K562 (cell line): ENCODE measurements at regions not wholly inside any gene's neighbourhood (a gene's known extent, or its start where the extent isn't known, plus 50 kb on each side); places are given as distances from the start of the nearest gene placed in this dataset.

Source experiments
- ATAC-seq: fragments of 200-7000 bp; cut with Tn5 transposase; 3 replicates; pipeline ENCODE4 v1.9.1; 2020; ENCODE audit warnings: moderate library complexity
- BruUV-seq: library from RNA; stranded (reverse); fragments of 400-500 nt; replicated peaks from 2 replicates; lab custom pipeline; 2021; lab: Mats Ljungman, UMichigan
- CTCF ChIA-PET: fragments of 300-600 bp; formaldehyde crosslinking; extraction: SDS; loops from one replicate; lab custom pipeline; 2021; ENCODE audit warnings: low intra/inter-chr PET ratio; lab: Yijun Ruan, JAX
- POLR2A ChIA-PET: fragments of 300-600, 350-650 bp; sonication (Branson Sonifier 250); formaldehyde crosslinking; extraction: SDS; loops from one replicate; lab custom pipeline; 2021; ENCODE audit warnings: antibody characterized with exemption, inconsistent platforms; lab: Yijun Ruan, JAX
- DNase-seq, 4 experiments: peaks; one replicate each; pipeline versions ENCODE4 v3.0.0 to v3.0.0-alpha.2; 2011 to 2018; ENCODE audit warnings: low spot score in 3 of 4, mixed read lengths in 3 of 4; ENCODE audit errors: extremely low read depth in 1 of 4
- FAIRE-seq: peaks from 2 replicates; lab custom pipeline; 2011; peaks lifted over from hg19 to GRCh38; lab: Jason Lieb, UNC
- H2AFZ ChIP-seq: 2 replicates; pipeline ENCODE4 v1.6.0; 2011; ENCODE audit warnings: low read depth, low read length, control low read depth, inconsistent platforms
- H3K27ac ChIP-seq: fragments of 200-600 bp; 3 replicates; pipeline ENCODE4 v1.8.0; 2011; ENCODE audit warnings: low read depth, mild to moderate bottlenecking, control low read depth, inconsistent platforms, low read length, moderate library complexity, mixed read lengths; ENCODE audit errors: extremely low read depth
- H3K27me3 ChIP-seq, 2 experiments: fragments of 300-600 bp in 1 of 2; 2 replicates in 1 of 2; 3 replicates in 1 of 2; pipeline versions ENCODE4 v1.6.0 to v1.8.0; 2011; ENCODE audit warnings: inconsistent platforms in 2 of 2, low read length in 2 of 2, mild to moderate bottlenecking in 1 of 2, mixed read lengths in 1 of 2, moderate library complexity in 1 of 2; ENCODE audit not compliant: control insufficient read depth in 2 of 2, insufficient read depth in 2 of 2
- H3K36me3 ChIP-seq: fragments of 300-600 bp; 3 replicates; pipeline ENCODE4 v1.8.0; 2011; ENCODE audit warnings: mild to moderate bottlenecking, low read length, inconsistent platforms; ENCODE audit not compliant: control insufficient read depth, insufficient read depth
- H3K4me1 ChIP-seq, 2 experiments: fragments of 200-600 bp in 1 of 2; replicated peaks in 1 of 2; 2 replicates in 1 of 2; 3 replicates in 1 of 2; pipeline versions ENCODE4 v1.5.1 to v1.8.0; 2011; ENCODE audit warnings: inconsistent platforms in 2 of 2, low read length in 2 of 2, mild to moderate bottlenecking in 1 of 2, mixed read lengths in 1 of 2, moderate library complexity in 1 of 2; ENCODE audit not compliant: control insufficient read depth in 2 of 2, insufficient read depth in 2 of 2
- H3K4me2 ChIP-seq: 2 replicates; pipeline ENCODE4 v1.6.1; 2011; ENCODE audit warnings: low read length, control low read depth, inconsistent platforms, mixed read lengths; ENCODE audit not compliant: insufficient read depth
- H3K4me3 ChIP-seq: fragments of 200-600 bp; sonication (generic), shearing (Covaris generic); 2 replicates; pipeline ENCODE4 v1.5.1; 2016; ENCODE audit warnings: control low read depth, inconsistent platforms
- H3K79me2 ChIP-seq: fragments of 200-600 bp; 3 replicates; pipeline ENCODE4 v1.8.0; 2011; ENCODE audit warnings: low read length, inconsistent platforms; ENCODE audit not compliant: control insufficient read depth, insufficient read depth
- H3K9ac ChIP-seq, 2 experiments: 2 replicates each; pipeline versions ENCODE4 v1.6.0 to v1.6.1; 2011; ENCODE audit warnings: low read depth in 2 of 2, low read length in 2 of 2, control low read depth in 1 of 2, inconsistent platforms in 1 of 2, mild to moderate bottlenecking in 1 of 2, mixed read lengths in 1 of 2; ENCODE audit not compliant: insufficient read depth in 1 of 2
- H3K9me1 ChIP-seq: one replicate; pipeline ENCODE4 v1.6.0; 2011; ENCODE audit warnings: inconsistent platforms, mild to moderate bottlenecking, low read length, moderate library complexity; ENCODE audit not compliant: control insufficient read depth, insufficient read depth
- H3K9me3 ChIP-seq: replicated peaks from 2 replicates; pipeline ENCODE4 v1.5.1; 2011; ENCODE audit warnings: low read depth, low read length, inconsistent platforms; ENCODE audit not compliant: control insufficient read depth, insufficient read depth
- H4K20me1 ChIP-seq: replicated peaks from 2 replicates; pipeline ENCODE4 v1.6.1; 2011; ENCODE audit warnings: low read length, inconsistent platforms, mixed read lengths; ENCODE audit not compliant: control insufficient read depth, insufficient read depth
- ASH1L ChIP-seq: fragments of 450-650 bp; IDR thresholded peaks from 2 replicates; pipeline ENCODE4 v1.6.1; 2018; ENCODE audit warnings: borderline replicate concordance, mild to moderate bottlenecking, low read depth; ENCODE audit not compliant: partially characterized antibody
- CBFA2T3 ChIP-seq: fragments of 450-650 bp; IDR thresholded peaks from 2 replicates; pipeline ENCODE4 v1.6.1; 2017
- CBX2 ChIP-seq: fragments of 200-600 bp; sonication (generic); IDR thresholded peaks from one replicate; pipeline ENCODE4 v1.6.1; 2012; ENCODE audit warnings: mild to moderate bottlenecking, low read length, inconsistent platforms; ENCODE audit not compliant: insufficient read depth, poor library complexity, severe bottlenecking
- SMAD4 ChIP-seq: fragments of 250-450 bp; sonication (Bioruptor Pico); conservative IDR thresholded peaks from 2 replicates; pipeline ENCODE4 v1.8.0; 2021; ENCODE audit warnings: inconsistent platforms, mild to moderate bottlenecking, moderate library complexity
- SMARCC2 ChIP-seq: fragments of 450-650 bp; IDR thresholded peaks from 2 replicates; pipeline ENCODE4 v1.6.1; 2017; ENCODE audit warnings: antibody characterized with exemption, moderate library complexity, mild to moderate bottlenecking, low read depth
- ZBTB8A ChIP-seq: fragments of 450-650 bp; IDR thresholded peaks from 2 replicates; pipeline ENCODE4 v1.6.1; 2018; ENCODE audit warnings: mild to moderate bottlenecking, moderate library complexity; ENCODE audit not compliant: partially characterized antibody
- ZNF41 ChIP-seq: fragments of 250-450 bp; sonication (Bioruptor Pico); conservative IDR thresholded peaks from 2 replicates; pipeline ENCODE4 v1.4.0; 2020; ENCODE audit warnings: mild to moderate bottlenecking
- ZSCAN32 ChIP-seq: fragments of 450-650 bp; formaldehyde crosslinking; IDR thresholded peaks from 2 replicates; pipeline ENCODE4 v1.4.0; 2020; ENCODE audit warnings: mild to moderate bottlenecking, moderate library complexity
- WGBS: fragments of 100-300 bp; shearing (Covaris generic); methylation state at CpG from one replicate; pipeline ENCODE4 v1.1.6; 2016; ENCODE audit warnings: low coverage, mixed read lengths; ENCODE audit not compliant: insufficient coverage; ENCODE audit errors: missing lambda C conversion rate; 5-methylcytosine and 5-hydroxymethylcytosine counted together
- in situ Hi-C: fragments of 300-500 bp; cut with MboI; formaldehyde crosslinking; loops from 4 replicates; pipeline ENCODE4 v1.15.0; 2018; ENCODE audit warnings: inconsistent platforms, mixed read lengths
- intact Hi-C: fragments of 100-400 bp; cut with micrococcal nuclease; formaldehyde crosslinking; loops from 2 replicates; pipeline ENCODE4 v1.14.2; 2022
- TF ChIP-seq, protein P1 (sequence below): fragments of 450-650 bp; IDR thresholded peaks from 2 replicates; pipeline ENCODE4 v1.6.1; 2016; ENCODE audit warnings: low read depth
- TF ChIP-seq, protein P2 (sequence below): sonication (generic); formaldehyde crosslinking; IDR thresholded peaks from 2 replicates; pipeline ENCODE4 v1.8.0; 2023; ENCODE audit warnings: missing genetic modification reagents, mild to moderate bottlenecking, borderline replicate concordance

DNA sequence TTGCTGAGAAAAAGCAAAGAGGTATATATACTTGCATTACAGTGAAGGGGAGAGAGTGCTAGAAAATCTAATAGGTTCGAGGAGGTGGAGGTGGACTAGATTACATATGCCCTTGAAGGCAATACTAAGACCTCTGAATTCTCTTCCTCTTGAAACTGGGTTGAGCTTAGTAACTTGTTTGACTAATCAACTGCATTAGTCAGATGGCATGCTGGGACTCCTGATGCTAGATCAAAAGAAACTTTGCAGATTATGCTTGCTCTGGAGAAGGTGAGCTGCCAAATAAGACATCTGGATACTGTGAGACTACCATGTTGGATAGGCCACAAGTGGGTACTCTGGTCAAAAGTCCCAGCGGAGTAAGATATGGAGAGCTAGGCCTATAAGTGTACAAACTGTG, 331.3 kb downstream of the KLF5 start:
- WGBS: 0% methylated on average over 2 of the region's 2 CpGs
- no peak overlapping the region for H2AFZ ChIP-seq
- POLR2A ChIA-PET: no interaction called here
- no peak overlapping the region for H3K4me2 ChIP-seq
- no peaks in the 10 kb centered on the region for H3K79me2 ChIP-seq
- in situ Hi-C loops: no loop called here
- DNase-seq (no peak), FAIRE-seq (no peak), ATAC-seq (no peak)
- CTCF ChIA-PET: no interaction called here
- H3K9ac ChIP-seq: no peak overlapping the region
- H3K9me3 ChIP-seq: no peaks in the 10 kb centered on the region
- H3K27me3 ChIP-seq: no peaks in the 10 kb centered on the region
- no peak overlapping the region for H3K4me3 ChIP-seq
- intact Hi-C loops: no loop called here
- H3K9me1 ChIP-seq: no peaks in the 10 kb centered on the region
- no TSS peak for BruUV-seq
- no peaks in the 10 kb centered on the region for H3K4me1 ChIP-seq
- no peak overlapping the region for H3K27ac ChIP-seq
- H3K36me3 ChIP-seq: no peaks in the 10 kb centered on the region
- no peaks in the 10 kb centered on the region for H4K20me1 ChIP-seq
- TF ChIP-seq, protein P1, sequence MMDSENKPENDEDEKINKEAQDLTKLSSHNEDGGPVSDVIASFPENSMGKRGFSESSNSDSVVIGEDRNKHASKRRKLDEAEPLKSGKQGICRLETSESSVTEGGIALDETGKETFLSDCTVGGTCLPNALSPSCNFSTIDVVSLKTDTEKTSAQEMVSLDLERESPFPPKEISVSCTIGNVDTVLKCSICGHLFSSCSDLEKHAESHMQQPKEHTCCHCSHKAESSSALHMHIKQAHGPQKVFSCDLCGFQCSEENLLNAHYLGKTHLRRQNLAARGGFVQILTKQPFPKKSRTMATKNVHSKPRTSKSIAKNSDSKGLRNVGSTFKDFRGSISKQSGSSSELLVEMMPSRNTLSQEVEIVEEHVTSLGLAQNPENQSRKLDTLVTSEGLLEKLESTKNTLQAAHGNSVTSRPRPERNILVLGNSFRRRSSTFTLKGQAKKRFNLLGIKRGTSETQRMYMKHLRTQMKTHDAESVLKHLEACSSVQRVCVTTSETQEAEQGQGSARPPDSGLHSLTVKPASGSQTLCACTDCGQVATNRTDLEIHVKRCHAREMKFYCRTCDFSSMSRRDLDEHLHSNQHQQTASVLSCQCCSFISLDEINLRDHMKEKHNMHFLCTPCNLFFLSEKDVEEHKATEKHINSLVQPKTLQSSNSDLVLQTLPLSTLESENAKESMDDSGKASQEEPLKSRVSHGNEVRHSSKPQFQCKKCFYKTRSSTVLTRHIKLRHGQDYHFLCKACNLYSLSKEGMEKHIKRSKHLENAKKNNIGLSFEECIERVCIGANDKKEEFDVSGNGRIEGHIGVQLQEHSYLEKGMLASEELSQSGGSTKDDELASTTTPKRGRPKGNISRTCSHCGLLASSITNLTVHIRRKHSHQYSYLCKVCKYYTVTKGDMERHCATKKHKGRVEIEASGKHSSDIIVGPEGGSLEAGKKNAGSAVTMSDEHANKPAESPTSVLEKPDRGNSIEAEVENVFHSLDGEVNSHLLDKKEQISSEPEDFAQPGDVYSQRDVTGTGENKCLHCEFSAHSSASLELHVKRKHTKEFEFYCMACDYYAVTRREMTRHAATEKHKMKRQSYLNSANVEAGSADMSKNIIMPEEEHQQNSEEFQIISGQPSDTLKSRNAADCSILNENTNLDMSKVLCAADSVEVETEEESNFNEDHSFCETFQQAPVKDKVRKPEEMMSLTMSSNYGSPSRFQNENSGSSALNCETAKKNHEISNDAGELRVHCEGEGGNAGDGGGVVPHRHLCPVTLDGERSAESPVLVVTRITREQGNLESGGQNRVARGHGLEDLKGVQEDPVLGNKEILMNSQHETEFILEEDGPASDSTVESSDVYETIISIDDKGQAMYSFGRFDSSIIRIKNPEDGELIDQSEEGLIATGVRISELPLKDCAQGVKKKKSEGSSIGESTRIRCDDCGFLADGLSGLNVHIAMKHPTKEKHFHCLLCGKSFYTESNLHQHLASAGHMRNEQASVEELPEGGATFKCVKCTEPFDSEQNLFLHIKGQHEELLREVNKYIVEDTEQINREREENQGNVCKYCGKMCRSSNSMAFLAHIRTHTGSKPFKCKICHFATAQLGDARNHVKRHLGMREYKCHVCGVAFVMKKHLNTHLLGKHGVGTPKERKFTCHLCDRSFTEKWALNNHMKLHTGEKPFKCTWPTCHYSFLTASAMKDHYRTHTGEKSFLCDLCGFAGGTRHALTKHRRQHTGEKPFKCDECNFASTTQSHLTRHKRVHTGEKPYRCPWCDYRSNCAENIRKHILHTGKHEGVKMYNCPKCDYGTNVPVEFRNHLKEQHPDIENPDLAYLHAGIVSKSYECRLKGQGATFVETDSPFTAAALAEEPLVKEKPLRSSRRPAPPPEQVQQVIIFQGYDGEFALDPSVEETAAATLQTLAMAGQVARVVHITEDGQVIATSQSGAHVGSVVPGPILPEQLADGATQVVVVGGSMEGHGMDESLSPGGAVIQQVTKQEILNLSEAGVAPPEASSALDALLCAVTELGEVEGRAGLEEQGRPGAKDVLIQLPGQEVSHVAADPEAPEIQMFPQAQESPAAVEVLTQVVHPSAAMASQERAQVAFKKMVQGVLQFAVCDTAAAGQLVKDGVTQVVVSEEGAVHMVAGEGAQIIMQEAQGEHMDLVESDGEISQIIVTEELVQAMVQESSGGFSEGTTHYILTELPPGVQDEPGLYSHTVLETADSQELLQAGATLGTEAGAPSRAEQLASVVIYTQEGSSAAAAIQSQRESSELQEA: no peak
- TF ChIP-seq CBX2 (no peak), ZBTB8A (no peak), ZSCAN32 (no peak), CBFA2T3 (no peak), SMAD4 (CRISPR knock-in tag) (no peak), ASH1L (no peak), ZNF41 (CRISPR knock-in tag) (no peak), SMARCC2 (no peak)
- TF ChIP-seq, protein P2, sequence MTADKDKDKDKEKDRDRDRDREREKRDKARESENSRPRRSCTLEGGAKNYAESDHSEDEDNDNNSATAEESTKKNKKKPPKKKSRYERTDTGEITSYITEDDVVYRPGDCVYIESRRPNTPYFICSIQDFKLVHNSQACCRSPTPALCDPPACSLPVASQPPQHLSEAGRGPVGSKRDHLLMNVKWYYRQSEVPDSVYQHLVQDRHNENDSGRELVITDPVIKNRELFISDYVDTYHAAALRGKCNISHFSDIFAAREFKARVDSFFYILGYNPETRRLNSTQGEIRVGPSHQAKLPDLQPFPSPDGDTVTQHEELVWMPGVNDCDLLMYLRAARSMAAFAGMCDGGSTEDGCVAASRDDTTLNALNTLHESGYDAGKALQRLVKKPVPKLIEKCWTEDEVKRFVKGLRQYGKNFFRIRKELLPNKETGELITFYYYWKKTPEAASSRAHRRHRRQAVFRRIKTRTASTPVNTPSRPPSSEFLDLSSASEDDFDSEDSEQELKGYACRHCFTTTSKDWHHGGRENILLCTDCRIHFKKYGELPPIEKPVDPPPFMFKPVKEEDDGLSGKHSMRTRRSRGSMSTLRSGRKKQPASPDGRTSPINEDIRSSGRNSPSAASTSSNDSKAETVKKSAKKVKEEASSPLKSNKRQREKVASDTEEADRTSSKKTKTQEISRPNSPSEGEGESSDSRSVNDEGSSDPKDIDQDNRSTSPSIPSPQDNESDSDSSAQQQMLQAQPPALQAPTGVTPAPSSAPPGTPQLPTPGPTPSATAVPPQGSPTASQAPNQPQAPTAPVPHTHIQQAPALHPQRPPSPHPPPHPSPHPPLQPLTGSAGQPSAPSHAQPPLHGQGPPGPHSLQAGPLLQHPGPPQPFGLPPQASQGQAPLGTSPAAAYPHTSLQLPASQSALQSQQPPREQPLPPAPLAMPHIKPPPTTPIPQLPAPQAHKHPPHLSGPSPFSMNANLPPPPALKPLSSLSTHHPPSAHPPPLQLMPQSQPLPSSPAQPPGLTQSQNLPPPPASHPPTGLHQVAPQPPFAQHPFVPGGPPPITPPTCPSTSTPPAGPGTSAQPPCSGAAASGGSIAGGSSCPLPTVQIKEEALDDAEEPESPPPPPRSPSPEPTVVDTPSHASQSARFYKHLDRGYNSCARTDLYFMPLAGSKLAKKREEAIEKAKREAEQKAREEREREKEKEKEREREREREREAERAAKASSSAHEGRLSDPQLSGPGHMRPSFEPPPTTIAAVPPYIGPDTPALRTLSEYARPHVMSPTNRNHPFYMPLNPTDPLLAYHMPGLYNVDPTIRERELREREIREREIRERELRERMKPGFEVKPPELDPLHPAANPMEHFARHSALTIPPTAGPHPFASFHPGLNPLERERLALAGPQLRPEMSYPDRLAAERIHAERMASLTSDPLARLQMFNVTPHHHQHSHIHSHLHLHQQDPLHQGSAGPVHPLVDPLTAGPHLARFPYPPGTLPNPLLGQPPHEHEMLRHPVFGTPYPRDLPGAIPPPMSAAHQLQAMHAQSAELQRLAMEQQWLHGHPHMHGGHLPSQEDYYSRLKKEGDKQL: no peak
